ENCODE measurements at regions not wholly inside any gene's neighbourhood (a gene's known extent, or its start where the extent isn't known, plus 50 kb on each side); places are given as distances from the start of the nearest gene placed in this dataset.

DNA sequence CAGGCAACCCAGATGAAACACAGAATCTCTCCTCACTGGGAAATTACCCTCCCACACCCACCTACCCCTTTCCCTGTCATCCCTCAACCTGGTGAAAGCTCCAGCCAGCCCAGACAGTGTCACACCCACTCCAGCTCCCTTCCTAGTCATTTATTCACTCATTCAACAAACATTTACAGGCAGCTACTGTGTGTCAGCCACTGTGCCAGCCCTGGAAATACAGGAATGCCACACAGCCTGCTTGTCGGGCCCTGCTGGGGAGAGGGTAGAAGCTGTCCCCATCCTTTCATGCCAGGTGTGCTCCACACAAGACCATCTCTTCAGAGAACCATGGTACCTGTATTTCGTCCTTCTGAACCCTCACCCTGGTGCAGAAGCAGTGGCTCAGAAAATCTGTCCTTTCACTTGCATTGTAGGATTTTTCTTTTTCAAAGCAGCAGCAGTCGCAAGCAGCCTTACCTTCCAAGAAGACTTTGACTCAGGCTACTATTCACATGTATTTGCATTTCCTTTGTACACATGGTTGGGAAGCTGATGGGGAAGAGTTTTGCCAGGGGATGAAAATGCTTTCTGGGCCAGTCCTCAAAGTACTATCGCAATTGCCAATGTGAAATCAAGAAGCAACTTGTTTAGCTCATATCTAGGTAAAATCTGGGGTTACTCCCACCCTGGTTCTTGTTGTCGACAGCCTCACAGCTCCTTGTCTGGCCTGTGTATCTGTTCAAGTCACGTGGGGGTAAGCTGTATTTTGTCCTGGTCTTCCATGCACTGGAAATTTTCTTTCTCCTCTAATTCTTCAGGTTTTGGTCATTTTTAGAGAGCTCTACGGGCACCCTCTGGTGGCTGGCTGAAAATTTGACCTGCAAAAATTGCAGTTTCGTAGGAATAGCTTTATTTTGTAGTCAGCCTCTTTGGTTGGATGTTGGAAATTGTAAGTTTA, 147.4 kb upstream of the EGLN3 start (continued):
- TF ChIP-seq SRSF4 (IDR thresholded peaks at IDR 0.05; ENCODE audit: low read depth, low read length, poor library complexity, severe bottlenecking) (no peak), ZNF121 (CRISPR knock-in tag; IDR thresholded peaks at IDR 0.05) (no peak), ZNF431 (CRISPR knock-in tag; IDR thresholded peaks at IDR 0.05; ENCODE audit: borderline replicate concordance, low read depth) (no peak), PTBP1 (IDR thresholded peaks at IDR 0.05; ENCODE audit: low read depth, low read length, poor library complexity, severe bottlenecking) (no peak), ZNF569 (CRISPR knock-in tag; IDR thresholded peaks at IDR 0.05; ENCODE audit: borderline replicate concordance) (no peak), PHF20 (CRISPR knock-in tag; IDR thresholded peaks at IDR 0.05) (no peak), ZNF709 (CRISPR knock-in tag; IDR thresholded peaks at IDR 0.05) (no peak), GLI4 (CRISPR knock-in tag; IDR thresholded peaks at IDR 0.05; ENCODE audit: borderline replicate concordance) (no peak), RCOR2 (CRISPR knock-in tag; IDR thresholded peaks at IDR 0.05) (no peak), IKZF1 (IDR thresholded peaks at IDR 0.05) (no peak), ZSCAN30 (CRISPR knock-in tag; IDR thresholded peaks at IDR 0.05) (no peak), RXRB (CRISPR knock-in tag; IDR thresholded peaks at IDR 0.05; ENCODE audit: borderline replicate concordance) (peak; percentile 44; the same call in 1 of the 2 replicates), HOXA5 (CRISPR knock-in tag; IDR thresholded peaks at IDR 0.05) (peak; percentile 54; the same call in 1 of the 2 replicates), PHF8 (CRISPR knock-in tag; IDR thresholded peaks at IDR 0.05) (no peak), SIN3B (IDR thresholded peaks at IDR 0.05; ENCODE audit: low read length) (no peak)
- TF ChIP-seq, protein P1, sequence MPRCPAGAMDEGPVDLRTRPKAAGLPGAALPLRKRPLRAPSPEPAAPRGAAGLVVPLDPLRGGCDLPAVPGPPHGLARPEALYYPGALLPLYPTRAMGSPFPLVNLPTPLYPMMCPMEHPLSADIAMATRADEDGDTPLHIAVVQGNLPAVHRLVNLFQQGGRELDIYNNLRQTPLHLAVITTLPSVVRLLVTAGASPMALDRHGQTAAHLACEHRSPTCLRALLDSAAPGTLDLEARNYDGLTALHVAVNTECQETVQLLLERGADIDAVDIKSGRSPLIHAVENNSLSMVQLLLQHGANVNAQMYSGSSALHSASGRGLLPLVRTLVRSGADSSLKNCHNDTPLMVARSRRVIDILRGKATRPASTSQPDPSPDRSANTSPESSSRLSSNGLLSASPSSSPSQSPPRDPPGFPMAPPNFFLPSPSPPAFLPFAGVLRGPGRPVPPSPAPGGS (CRISPR knock-in tag; IDR thresholded peaks at IDR 0.05) = no peak
- TF ChIP-seq, protein P2, sequence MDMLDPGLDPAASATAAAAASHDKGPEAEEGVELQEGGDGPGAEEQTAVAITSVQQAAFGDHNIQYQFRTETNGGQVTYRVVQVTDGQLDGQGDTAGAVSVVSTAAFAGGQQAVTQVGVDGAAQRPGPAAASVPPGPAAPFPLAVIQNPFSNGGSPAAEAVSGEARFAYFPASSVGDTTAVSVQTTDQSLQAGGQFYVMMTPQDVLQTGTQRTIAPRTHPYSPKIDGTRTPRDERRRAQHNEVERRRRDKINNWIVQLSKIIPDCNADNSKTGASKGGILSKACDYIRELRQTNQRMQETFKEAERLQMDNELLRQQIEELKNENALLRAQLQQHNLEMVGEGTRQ (IDR thresholded peaks at IDR 0.05; ENCODE audit: low read depth, low read length) = peak; percentile 64
- TF ChIP-seq, protein P2 (CRISPR knock-in tag; IDR thresholded peaks at IDR 0.05; ENCODE audit: borderline replicate concordance) = peak; percentile 80; the same call in 1 of the 2 replicates
- TF ChIP-seq, protein P3, sequence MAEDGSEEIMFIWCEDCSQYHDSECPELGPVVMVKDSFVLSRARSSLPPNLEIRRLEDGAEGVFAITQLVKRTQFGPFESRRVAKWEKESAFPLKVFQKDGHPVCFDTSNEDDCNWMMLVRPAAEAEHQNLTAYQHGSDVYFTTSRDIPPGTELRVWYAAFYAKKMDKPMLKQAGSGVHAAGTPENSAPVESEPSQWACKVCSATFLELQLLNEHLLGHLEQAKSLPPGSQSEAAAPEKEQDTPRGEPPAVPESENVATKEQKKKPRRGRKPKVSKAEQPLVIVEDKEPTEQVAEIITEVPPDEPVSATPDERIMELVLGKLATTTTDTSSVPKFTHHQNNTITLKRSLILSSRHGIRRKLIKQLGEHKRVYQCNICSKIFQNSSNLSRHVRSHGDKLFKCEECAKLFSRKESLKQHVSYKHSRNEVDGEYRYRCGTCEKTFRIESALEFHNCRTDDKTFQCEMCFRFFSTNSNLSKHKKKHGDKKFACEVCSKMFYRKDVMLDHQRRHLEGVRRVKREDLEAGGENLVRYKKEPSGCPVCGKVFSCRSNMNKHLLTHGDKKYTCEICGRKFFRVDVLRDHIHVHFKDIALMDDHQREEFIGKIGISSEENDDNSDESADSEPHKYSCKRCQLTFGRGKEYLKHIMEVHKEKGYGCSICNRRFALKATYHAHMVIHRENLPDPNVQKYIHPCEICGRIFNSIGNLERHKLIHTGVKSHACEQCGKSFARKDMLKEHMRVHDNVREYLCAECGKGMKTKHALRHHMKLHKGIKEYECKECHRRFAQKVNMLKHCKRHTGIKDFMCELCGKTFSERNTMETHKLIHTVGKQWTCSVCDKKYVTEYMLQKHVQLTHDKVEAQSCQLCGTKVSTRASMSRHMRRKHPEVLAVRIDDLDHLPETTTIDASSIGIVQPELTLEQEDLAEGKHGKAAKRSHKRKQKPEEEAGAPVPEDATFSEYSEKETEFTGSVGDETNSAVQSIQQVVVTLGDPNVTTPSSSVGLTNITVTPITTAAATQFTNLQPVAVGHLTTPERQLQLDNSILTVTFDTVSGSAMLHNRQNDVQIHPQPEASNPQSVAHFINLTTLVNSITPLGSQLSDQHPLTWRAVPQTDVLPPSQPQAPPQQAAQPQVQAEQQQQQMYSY (CRISPR knock-in tag; IDR thresholded peaks at IDR 0.05) = no peak
- TF ChIP-seq, protein P4, sequence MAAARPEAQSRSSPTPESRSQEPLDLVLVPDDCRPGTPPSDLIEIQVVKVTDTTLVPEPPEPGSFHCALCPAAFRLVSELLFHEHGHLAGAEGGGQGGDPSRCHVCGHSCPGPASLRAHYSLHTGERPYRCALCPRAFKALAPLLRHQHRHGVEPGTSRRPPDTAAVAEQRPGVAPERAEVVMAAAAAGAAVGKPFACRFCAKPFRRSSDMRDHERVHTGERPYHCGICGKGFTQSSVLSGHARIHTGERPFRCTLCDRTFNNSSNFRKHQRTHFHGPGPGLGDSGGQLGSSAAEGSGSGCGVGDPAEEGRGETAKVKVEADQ (CRISPR knock-in tag; IDR thresholded peaks at IDR 0.05; ENCODE audit: borderline replicate concordance) = no peak
- TF ChIP-seq, protein P5, sequence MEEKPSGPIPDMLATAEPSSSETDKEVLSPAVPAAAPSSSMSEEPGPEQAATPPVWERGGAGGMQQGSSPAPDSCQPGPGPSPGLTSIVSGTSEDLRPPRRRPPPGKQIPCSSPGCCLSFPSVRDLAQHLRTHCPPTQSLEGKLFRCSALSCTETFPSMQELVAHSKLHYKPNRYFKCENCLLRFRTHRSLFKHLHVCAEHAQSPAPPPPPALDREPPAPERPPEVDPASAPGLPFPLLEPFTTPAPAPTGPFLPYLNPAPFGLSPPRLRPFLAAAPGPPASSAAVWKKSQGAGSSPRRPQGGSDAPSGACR (CRISPR knock-in tag; IDR thresholded peaks at IDR 0.05) = no peak

All from HepG2 (cell line).